Astrocyte of the cerebellum (primary cell): ENCODE measurements at regions not wholly inside any gene's neighbourhood (a gene's known extent, or its start where the extent isn't known, plus 50 kb on each side); places are given as distances from the start of the nearest gene placed in this dataset.

Experiments
- DNase-seq: peaks from one replicate; pipeline ENCODE4 v3.0.0-alpha.2; 2011; ENCODE audit warnings: low read depth
- H3K4me3 ChIP-seq: 2 replicates; pipeline ENCODE4 v1.5.1; 2011; ENCODE audit warnings: mild to moderate bottlenecking, low read depth, low read length, moderate library complexity
- in situ Hi-C: cut with HindIII; loops from 2 replicates; pipeline ENCODE4 v1.10.0; 2017; ENCODE audit warnings: low sequenced_read_pairs
- TF ChIP-seq, protein P1 (sequence below): IDR thresholded peaks from 2 replicates; pipeline ENCODE4 v1.5.1; 2012; ENCODE audit warnings: low read length, low read depth, moderate library complexity, mild to moderate bottlenecking; ENCODE audit errors: missing control alignments

- in situ Hi-C loops, result no loop called here
- no peak overlapping the region for H3K4me3 ChIP-seq
- TF ChIP-seq, protein P1, sequence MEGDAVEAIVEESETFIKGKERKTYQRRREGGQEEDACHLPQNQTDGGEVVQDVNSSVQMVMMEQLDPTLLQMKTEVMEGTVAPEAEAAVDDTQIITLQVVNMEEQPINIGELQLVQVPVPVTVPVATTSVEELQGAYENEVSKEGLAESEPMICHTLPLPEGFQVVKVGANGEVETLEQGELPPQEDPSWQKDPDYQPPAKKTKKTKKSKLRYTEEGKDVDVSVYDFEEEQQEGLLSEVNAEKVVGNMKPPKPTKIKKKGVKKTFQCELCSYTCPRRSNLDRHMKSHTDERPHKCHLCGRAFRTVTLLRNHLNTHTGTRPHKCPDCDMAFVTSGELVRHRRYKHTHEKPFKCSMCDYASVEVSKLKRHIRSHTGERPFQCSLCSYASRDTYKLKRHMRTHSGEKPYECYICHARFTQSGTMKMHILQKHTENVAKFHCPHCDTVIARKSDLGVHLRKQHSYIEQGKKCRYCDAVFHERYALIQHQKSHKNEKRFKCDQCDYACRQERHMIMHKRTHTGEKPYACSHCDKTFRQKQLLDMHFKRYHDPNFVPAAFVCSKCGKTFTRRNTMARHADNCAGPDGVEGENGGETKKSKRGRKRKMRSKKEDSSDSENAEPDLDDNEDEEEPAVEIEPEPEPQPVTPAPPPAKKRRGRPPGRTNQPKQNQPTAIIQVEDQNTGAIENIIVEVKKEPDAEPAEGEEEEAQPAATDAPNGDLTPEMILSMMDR, result no peak
- no peak for DNase-seq
Measured at GRCh38 chr2:208556983-208557484, 150.4 kb downstream of the PTH2R start.

GRCh38 chr2:208565690-208566416 lies 159.3 kb downstream of the PTH2R start:
- no peak overlapping the region for H3K4me3 ChIP-seq
- in situ Hi-C loops, result no loop called here
- TF ChIP-seq, protein P1, result no peak
- no peak for DNase-seq

DNA sequence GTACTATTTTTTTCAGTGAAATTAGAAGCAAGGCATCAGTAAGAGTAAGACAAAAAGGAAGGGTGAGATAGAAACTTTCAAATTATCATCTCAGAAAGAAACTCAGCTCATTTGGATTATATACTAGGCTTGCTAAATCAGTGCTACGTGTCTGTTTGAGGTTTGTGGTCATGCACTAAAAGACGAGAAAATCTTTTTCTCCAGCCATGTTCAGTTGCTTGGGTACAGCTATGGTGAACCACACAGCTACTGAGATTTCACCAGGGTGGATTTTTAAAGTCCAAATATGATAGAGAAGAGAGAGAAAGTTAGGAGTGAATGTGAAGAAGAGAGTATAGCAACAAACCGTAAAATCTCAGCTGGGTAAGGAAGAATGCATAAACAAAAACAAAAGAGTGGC lies 161.6 kb downstream of the PTH2R start:
- TF ChIP-seq, protein P1, result no peak
- in situ Hi-C loops, result no loop called here

DNA sequence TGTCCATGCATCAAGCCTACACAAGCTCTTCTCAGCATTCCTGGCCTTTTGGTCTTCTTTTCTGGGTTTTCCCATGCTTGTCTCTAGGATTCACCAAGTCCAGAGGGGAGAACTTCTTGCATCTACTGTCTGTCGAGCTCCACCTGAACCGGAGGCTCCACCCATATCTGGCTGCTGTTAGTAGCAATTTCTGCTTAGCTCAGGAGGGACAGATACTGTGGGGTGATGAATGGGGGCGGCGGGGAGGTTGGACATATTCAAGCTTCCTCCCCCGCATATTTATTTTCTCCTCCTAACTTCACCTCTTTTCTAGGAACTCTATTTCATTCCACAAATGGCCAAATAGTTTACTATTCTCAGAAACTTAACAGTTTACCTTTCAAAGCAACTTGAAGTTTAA lies 163.5 kb downstream of the PTH2R start:
- in situ Hi-C loops, result no loop called here
- TF ChIP-seq, protein P1, result no peak
- DNase-seq, result no peak

More for the DNA sequence above, 161.6 kb downstream of the PTH2R start:
- no peak overlapping the region for H3K4me3 ChIP-seq
- no peak for DNase-seq

GRCh38 chr2:208570851-208571763 lies 164.5 kb downstream of the PTH2R start:
- in situ Hi-C loops, result no loop called here

More for the DNA sequence above, 163.5 kb downstream of the PTH2R start:
- no peak overlapping the region for H3K4me3 ChIP-seq

DNA sequence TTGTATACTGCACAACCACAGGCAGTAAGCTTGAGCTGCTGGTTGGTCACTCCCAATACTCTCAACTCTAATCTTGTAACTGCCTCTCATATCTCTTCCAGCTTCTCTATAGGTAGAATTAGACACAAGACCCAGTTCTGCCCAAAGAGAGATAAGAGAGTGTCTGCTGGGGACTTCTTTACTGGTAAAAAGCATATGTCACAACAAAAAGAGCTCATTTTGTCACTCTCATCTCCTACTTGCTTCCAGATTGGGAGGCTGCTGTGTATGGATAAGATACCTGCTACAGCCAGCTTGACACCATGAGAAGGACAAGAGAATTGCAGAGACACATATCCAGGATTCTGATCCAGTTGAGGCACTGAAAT lies 165.2 kb downstream of the PTH2R start:
- TF ChIP-seq, protein P1, result no peak
- in situ Hi-C loops, result no loop called here

More at GRCh38 chr2:208570851-208571763, 164.5 kb downstream of the PTH2R start:
- TF ChIP-seq, protein P1, result no peak
- H3K4me3 ChIP-seq, result no peak overlapping the region
- DNase-seq, result no peak

More for the DNA sequence above, 165.2 kb downstream of the PTH2R start:
- no peak overlapping the region for H3K4me3 ChIP-seq
- no peak for DNase-seq
